Progenitor cell of endocrine pancreas (in vitro differentiated cells): ENCODE measurements at regions not wholly inside any gene's neighbourhood (a gene's known extent, or its start where the extent isn't known, plus 50 kb on each side); places are given as distances from the start of the nearest gene placed in this dataset.

Experiments used
- DNase-seq: peaks from one replicate; pipeline ENCODE4 v3.0.0; 2021; ENCODE audit warnings: low spot score; ENCODE audit not compliant: unreplicated experiment
- H3K27ac Mint-ChIP-seq: 2 replicates; pipeline ENCODE4 v1.8.0; 2021; ENCODE audit warnings: mild to moderate bottlenecking, moderate library complexity, mixed read lengths
- H3K27me3 Mint-ChIP-seq: 2 replicates; pipeline ENCODE4 v1.8.0; 2021; ENCODE audit warnings: mixed read lengths
- H3K36me3 Mint-ChIP-seq: 2 replicates; pipeline ENCODE4 v1.8.0; 2022; ENCODE audit warnings: mixed read lengths; ENCODE audit not compliant: insufficient read depth
- H3K4me1 Mint-ChIP-seq: 2 replicates; pipeline ENCODE4 v1.8.0; 2021; ENCODE audit warnings: low read depth, mixed read lengths
- H3K4me3 Mint-ChIP-seq: 2 replicates; pipeline ENCODE4 v1.8.0; 2021; ENCODE audit warnings: low read depth, mild to moderate bottlenecking, moderate library complexity, mixed read lengths
- H3K9me3 Mint-ChIP-seq: 2 replicates; pipeline ENCODE4 v1.8.0; 2021; ENCODE audit warnings: low read depth, mixed read lengths
- CTCF ChIP-seq: fragments of 200-600 bp; sonication (generic); IDR thresholded peaks from one replicate; pipeline ENCODE4 v1.5.0; 2021; ENCODE audit warnings: antibody characterized with exemption, mild to moderate bottlenecking; ENCODE audit not compliant: unreplicated experiment

DNA sequence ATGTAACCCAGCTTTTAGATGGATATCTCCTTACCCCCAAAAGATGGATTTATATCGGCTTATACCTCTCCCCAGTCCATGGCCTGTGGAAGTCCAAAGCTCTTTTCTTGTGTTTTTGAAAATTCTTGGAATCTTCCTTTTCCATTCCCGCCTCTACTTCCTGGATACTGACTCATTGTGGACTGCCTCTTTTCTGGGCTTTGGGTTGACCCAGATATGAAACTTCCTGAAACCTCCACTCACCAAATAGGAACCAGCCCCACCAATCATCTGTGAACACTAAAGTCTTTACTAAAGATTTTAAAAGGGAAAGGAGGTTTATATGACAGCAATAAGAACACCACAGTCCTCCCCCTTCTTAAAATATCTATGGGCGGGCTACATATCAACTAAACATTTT, 163.4 kb upstream of the SYN3 start:
- H3K27me3 Mint-ChIP-seq, result peaks cover 8% of the 10 kb centered on the region
- TF ChIP-seq CTCF, result no peak
- DNase-seq, result no peak
- H3K36me3 Mint-ChIP-seq, result no peaks in the 10 kb centered on the region
- H3K4me1 Mint-ChIP-seq, result no peaks in the 10 kb centered on the region
- peaks cover 5% of the 10 kb centered on the region for H3K9me3 Mint-ChIP-seq
- H3K4me3 Mint-ChIP-seq, result no peak overlapping the region
- no peak overlapping the region for H3K27ac Mint-ChIP-seq

DNA sequence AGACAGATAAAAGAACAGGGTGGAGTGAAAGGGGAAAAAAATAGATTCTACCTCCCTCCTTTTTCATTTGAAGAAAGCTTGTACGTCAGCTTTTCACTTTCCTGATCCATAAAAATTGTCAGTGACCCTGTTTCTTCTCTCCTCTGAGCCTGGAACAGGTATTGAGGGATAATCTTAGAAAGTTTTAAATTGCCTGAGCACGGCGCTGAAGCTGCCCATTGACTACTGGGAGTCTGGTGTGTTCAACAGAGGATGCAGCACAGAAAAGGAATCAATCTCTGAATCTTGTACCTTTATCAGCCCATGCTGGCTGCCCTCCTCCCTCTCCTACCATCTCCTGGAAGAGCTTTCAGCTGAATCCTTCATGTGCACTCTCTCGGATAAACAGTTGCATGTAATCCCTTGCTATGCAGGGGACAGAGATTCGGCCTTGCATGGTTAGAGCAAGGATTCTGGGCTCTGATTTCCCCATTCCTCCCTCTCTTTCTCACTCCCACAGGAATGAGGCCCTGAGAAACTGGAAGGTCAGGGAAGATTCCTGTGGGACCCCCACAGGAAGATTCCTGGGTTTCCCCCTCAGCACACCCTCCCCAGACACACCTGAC, 162.4 kb upstream of the SYN3 start:
- H3K4me1 Mint-ChIP-seq, result no peaks in the 10 kb centered on the region

DNA sequence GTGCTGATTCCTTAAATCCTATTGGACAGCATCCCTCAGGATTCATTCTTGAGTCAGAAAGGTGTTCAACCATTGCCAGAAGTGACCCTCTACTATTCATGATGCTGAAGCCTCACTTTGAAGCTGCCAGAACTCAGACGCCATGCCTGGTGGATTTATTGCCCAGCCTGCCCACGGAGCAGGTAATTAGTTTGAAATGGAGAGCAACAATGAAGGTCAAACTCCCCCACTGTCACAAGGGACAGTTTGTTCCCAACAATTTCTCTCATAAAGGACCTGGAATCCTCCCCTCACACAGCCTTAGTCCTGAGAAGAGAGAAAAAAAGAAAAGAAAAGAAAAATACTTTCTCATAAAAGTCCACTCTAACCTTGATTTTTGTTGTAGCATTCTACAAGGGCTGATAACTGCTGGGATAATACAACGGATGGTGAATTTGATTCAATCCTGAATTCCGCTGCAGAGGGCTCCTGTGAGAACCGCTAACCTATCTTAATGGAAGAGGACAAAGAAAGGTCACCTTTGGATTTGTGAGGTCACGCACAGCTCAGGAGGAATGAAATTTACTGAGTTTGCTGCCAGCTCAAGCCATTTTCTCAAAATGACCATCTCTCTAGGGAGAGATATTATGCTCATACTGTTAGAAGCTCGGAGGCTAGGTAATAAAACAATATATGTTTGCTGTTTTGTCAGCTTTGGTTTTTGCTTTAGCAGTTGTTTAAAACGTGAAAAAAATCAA, 161.6 kb upstream of the SYN3 start:
- Mint-ChIP-seq H3K4me1 (no peaks in the 10 kb centered on the region), H3K27ac (no peak overlapping the region), H3K36me3 (no peaks in the 10 kb centered on the region), H3K9me3 (no peaks in the 10 kb centered on the region), H3K4me3 (no peak overlapping the region), H3K27me3 (peaks cover 8% of the 10 kb centered on the region)
- TF ChIP-seq CTCF, result no peak
- DNase-seq, result no peak

More for the DNA sequence above, 162.4 kb upstream of the SYN3 start:
- H3K27ac Mint-ChIP-seq, result no peak overlapping the region
- peaks cover 8% of the 10 kb centered on the region for H3K27me3 Mint-ChIP-seq
- no peaks in the 10 kb centered on the region for H3K36me3 Mint-ChIP-seq
- no peak overlapping the region for H3K4me3 Mint-ChIP-seq
- no peak for TF ChIP-seq CTCF
- no peaks in the 10 kb centered on the region for H3K9me3 Mint-ChIP-seq
- DNase-seq, result no peak

GRCh38 chr22:33213383-33214075, 155.3 kb upstream of the SYN3 start:
- Mint-ChIP-seq H3K27ac (no peak overlapping the region), H3K27me3 (peaks cover 10% of the 10 kb centered on the region), H3K4me1 (no peaks in the 10 kb centered on the region), H3K4me3 (no peak overlapping the region), H3K36me3 (no peaks in the 10 kb centered on the region), H3K9me3 (no peaks in the 10 kb centered on the region)
- TF ChIP-seq CTCF, result no peak
- DNase-seq, result no peak

- H3K27me3 Mint-ChIP-seq, result peaks cover 36% of the 10 kb centered on the region
Measured at GRCh38 chr22:33209930-33210784, 152.0 kb upstream of the SYN3 start.

More at GRCh38 chr22:33209930-33210784, 152.0 kb upstream of the SYN3 start:
- Mint-ChIP-seq H3K4me1 (no peaks in the 10 kb centered on the region), H3K27ac (no peak overlapping the region), H3K36me3 (no peaks in the 10 kb centered on the region), H3K9me3 (no peaks in the 10 kb centered on the region), H3K4me3 (no peak overlapping the region)
- TF ChIP-seq CTCF, result peak; percentile 66
- peak; percentile 11 for DNase-seq
